Uterus (tissue), 3 donors: ENCODE measurements at regions not wholly inside any gene's neighbourhood (a gene's known extent, or its start where the extent isn't known, plus 50 kb on each side); places are given as distances from the start of the nearest gene placed in this dataset.

ENCODE experiments used
- DNase-seq, 2 donors: peaks; one replicate each; pipeline ENCODE4 v3.0.0-alpha.2; 2019 to 2020
- H3K27ac ChIP-seq, 2 donors: fragments of 200-600 bp; sonication (generic); 1 replicate in 1 of 2; 2 replicates in 1 of 2; pipeline ENCODE4 v1.5.1; 2016 to 2018
- H3K27me3 ChIP-seq, 2 donors: fragments of 200-600 bp; sonication (generic); one replicate each; pipeline ENCODE4 v1.5.1; 2018 to 2019; ENCODE audit warnings: control low read depth in 1 of 2
- H3K36me3 ChIP-seq, 2 donors: fragments of 200-600 bp; sonication (generic); one replicate each; pipeline ENCODE4 v1.5.1; 2019; ENCODE audit warnings: control low read depth in 1 of 2
- H3K4me1 ChIP-seq, 2 donors: fragments of 200-600 bp; sonication (generic); one replicate each; pipeline ENCODE4 v1.5.1; 2018 to 2019; ENCODE audit warnings: control low read depth in 1 of 2
- H3K4me3 ChIP-seq, 2 donors: fragments of 200-600 bp; sonication (generic); 1 replicate in 1 of 2; 2 replicates in 1 of 2; pipeline ENCODE4 v1.5.1; 2018 to 2019; ENCODE audit warnings: mild to moderate bottlenecking in 1 of 2
- H3K9me3 ChIP-seq, 2 donors: fragments of 200-600 bp; sonication (generic); one replicate each; pipeline ENCODE4 v1.5.1; 2019; ENCODE audit warnings: control low read depth in 1 of 2
- POLR2A ChIP-seq, 2 donors: fragments of 450-650 bp; IDR thresholded peaks; one replicate each; pipeline ENCODE4 v1.6.1; 2016; ENCODE audit warnings: antibody characterized with exemption in 2 of 2, mild to moderate bottlenecking in 1 of 2, moderate library complexity in 1 of 2
- intact Hi-C: fragments of 100-400 bp; cut with DNase I; formaldehyde crosslinking; loops from one replicate; pipeline ENCODE4 v1.15.1; 2023; ENCODE audit warnings: low total_unique reads
- TF ChIP-seq, protein P1 (sequence below), 4 experiments: fragments of 200-600 bp in 2 of 4; fragments of 450-650 bp in 2 of 4; sonication (generic) in 2 of 4; IDR thresholded peaks; one replicate each; pipeline ENCODE4 v1.5.1; 2016 to 2019; ENCODE audit warnings: antibody characterized with exemption in 4 of 4, mild to moderate bottlenecking in 2 of 4, moderate library complexity in 1 of 4
- donor health status: DM: yes; HTN: yes; CAD: no.

DNA sequence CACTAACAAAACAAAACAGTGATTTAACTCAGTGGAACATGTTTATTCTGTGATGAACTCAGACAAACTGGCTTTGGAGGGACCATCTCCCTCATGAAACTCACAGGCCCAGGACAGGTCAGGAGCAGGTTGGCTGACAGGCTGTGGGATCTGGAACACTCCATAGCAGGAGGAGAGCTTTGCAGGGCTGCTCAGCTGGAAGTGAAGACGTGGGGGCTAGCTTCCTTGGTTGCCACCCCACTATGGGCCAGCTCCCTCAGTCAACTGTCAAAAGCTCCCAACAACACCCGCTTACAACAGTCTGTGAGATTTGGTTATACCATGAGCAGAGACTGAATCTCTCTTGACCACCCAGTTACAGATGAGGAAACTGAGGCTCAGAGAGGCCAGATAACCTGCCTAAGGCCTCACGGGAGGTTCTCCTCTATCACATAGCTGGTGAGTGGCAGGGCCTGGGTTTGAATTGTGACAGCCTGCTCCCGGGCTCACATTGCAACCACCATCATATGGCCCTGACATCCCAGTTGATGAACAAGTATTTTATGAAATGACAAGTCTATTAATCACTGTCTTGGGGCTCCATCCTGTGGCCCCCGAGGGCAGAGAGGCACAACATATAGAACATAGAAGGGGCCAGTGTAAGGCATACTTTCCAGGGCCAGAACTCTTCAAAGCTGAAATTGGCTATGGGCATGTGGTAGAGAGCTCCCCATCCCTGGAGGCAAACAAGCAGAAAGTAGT, 473.4 kb downstream of the MN1 start:
- TF ChIP-seq, protein P1, sequence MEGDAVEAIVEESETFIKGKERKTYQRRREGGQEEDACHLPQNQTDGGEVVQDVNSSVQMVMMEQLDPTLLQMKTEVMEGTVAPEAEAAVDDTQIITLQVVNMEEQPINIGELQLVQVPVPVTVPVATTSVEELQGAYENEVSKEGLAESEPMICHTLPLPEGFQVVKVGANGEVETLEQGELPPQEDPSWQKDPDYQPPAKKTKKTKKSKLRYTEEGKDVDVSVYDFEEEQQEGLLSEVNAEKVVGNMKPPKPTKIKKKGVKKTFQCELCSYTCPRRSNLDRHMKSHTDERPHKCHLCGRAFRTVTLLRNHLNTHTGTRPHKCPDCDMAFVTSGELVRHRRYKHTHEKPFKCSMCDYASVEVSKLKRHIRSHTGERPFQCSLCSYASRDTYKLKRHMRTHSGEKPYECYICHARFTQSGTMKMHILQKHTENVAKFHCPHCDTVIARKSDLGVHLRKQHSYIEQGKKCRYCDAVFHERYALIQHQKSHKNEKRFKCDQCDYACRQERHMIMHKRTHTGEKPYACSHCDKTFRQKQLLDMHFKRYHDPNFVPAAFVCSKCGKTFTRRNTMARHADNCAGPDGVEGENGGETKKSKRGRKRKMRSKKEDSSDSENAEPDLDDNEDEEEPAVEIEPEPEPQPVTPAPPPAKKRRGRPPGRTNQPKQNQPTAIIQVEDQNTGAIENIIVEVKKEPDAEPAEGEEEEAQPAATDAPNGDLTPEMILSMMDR (IDR thresholded peaks at IDR 0.05): no peak
- no peak for TF ChIP-seq POLR2A (IDR thresholded peaks at IDR 0.05)
- Histone ChIP-seq H3K4me1 (peaks cover 0 to 5% of the 10 kb centered on the region in 2 donors), H3K4me3 (no peak overlapping the region), H3K27ac (no peak overlapping the region), H3K27me3 (no peaks in the 10 kb centered on the region), H3K36me3 (no peaks in the 10 kb centered on the region), H3K9me3 (no peaks in the 10 kb centered on the region)
- intact Hi-C loops: no loop called here
- DNase-seq: no peak

DNA sequence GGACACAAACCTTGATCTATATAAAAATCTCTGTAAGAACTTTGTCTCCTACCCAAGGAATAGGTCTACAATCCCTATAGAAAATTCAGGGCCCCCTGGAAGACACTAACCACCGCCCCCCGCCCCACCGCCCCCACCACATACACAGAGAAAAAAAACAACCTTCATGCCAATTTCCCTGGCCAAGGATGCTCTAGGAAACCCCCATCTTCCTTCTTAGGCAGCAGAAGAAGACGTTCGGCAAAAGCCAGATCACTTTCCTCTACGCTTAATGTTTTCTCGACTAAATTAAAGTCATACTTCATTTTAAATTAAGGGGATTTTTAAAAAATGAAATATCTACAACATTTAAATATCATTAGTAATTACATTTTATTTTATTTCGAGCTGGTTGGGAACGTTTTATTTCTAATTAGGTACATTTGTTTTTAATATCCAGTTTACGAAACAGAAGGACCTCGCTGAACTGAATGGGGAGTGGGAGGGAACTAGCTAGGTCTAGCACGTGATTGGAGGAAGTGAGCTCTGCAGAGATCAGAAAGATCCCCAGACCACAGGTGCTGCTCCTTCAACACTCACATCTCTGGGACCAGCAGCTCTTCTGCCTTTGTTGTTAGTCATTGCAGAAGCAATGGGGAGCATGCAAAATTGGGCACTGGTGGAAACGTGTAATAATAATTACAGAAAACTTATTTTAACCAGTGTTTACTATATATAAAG, 472.3 kb downstream of the MN1 start:
- DNase-seq: no peak
- intact Hi-C loops: no loop called here
- Histone ChIP-seq H3K4me3 (no peak overlapping the region), H3K27ac (no peak overlapping the region), H3K36me3 (no peaks in the 10 kb centered on the region), H3K4me1 (no peaks in the 10 kb centered on the region), H3K27me3 (no peaks in the 10 kb centered on the region), H3K9me3 (no peaks in the 10 kb centered on the region)
- TF ChIP-seq, protein P1 (IDR thresholded peaks at IDR 0.05): no peak
- TF ChIP-seq POLR2A (IDR thresholded peaks at IDR 0.05): no peak

DNA sequence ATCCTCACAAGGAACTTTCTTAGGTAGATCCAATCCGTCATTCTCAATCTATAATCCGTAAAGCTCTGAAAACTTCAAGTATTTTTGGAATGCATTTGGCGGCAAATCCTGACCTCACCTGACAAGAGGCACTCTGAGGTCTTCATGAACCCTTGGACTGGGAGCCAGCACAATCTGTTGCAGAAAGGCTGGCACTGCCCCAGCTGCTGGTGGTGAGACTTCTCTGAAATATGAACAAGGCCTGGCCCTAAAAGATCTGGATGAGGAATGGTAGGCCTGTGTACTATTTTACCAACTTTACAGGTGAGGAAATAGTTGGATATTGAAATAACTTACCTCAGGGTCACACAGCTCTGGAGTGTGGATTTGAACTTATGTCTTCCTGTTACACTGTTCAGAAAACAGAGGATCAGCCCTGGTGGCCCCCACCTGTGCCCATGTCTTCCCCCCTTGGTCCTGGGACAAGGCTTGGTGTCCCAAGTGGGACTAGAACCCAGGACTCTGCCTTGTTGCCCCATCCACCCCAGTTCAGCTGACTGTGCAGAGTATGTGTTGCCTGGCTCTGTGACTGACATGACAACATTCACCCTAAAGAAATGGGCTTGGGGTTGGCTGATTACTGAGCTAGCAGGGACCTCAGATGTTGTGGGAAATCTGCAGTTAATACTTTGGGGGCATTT, 471.4 kb downstream of the MN1 start:
- Histone ChIP-seq H3K27ac (no peak overlapping the region), H3K4me1 (no peaks in the 10 kb centered on the region), H3K36me3 (no peaks in the 10 kb centered on the region), H3K27me3 (no peaks in the 10 kb centered on the region), H3K4me3 (no peak overlapping the region), H3K9me3 (no peaks in the 10 kb centered on the region)
- intact Hi-C loops: no loop called here
- no peak for DNase-seq
- TF ChIP-seq, protein P1 (IDR thresholded peaks at IDR 0.05): no peak
- TF ChIP-seq POLR2A (IDR thresholded peaks at IDR 0.05): no peak

DNA sequence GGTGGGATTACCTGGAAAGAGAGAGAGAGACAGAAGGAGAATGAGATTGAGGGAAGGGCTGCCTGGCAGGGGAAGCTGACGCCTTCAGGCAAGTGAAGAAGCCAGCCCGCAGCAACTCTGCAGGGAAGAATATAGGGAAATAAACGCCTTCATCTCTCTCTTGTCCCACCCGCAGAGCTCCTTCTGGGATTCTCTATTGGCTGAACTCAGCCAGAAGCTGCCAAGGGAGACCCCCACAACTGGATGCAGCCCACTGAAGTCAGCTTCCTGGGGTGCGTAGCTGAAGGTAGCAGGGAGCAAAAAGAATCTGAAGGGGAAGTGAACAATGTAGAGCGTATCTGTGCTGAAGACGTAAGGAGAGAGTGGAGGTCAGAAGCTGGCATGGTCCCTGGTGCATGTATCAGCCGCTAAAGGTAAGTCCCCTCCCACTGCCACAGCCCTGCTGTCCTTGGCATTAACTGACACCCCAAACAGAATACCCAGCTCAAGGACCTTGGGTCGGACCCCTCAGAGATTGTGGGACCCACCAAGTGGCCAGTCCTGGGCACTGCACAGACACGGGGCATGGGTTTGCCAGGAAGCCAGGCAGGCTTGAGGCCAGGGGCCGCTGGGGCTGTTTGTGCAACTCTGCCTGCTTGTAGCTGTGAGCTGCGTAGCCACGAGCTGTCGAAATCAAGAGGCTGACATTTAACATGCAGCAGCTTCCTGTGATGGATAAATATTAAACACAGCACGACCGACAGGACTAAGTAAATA, 469.9 kb downstream of the MN1 start:
- Histone ChIP-seq H3K36me3 (no peaks in the 10 kb centered on the region), H3K27ac (no peak overlapping the region), H3K9me3 (no peaks in the 10 kb centered on the region), H3K4me3 (no peak overlapping the region), H3K27me3 (no peaks in the 10 kb centered on the region), H3K4me1 (no peaks in the 10 kb centered on the region)
- DNase-seq: no peak
- intact Hi-C loops: no loop called here
- TF ChIP-seq, protein P1 (IDR thresholded peaks at IDR 0.05): peak in 1 of 4 experiments; percentile 13
- no peak for TF ChIP-seq POLR2A (IDR thresholded peaks at IDR 0.05)
